ENCODE measurements at regions not wholly inside any gene's neighbourhood (a gene's known extent, or its start where the extent isn't known, plus 50 kb on each side); places are given as distances from the start of the nearest gene placed in this dataset.

- no peak overlapping the region for H3K4me3 ChIP-seq
- peaks cover 0 to 11% of the 10 kb centered on the region in 2 donors for H3K9me3 ChIP-seq
- DNase-seq (ENCODE audit: low spot score), result no peak
- no peaks in the 10 kb centered on the region for H3K36me3 ChIP-seq
- no peaks in the 10 kb centered on the region for H3K27me3 ChIP-seq
- H3K27ac ChIP-seq, result no peak overlapping the region
- no peak for TF ChIP-seq CTCF (IDR thresholded peaks at IDR 0.05)
- H3K4me1 ChIP-seq, result no peaks in the 10 kb centered on the region
Measured at GRCh38 chr16:75983296-75983695, 257.0 kb upstream of the CPHXL start.

- no peaks in the 10 kb centered on the region for H3K27me3 ChIP-seq
- peaks cover 0 to 11% of the 10 kb centered on the region in 2 donors for H3K9me3 ChIP-seq
- DNase-seq (ENCODE audit: low spot score), result no peak
- no peak for TF ChIP-seq CTCF (IDR thresholded peaks at IDR 0.05)
- no peak overlapping the region for H3K4me3 ChIP-seq
- no peaks in the 10 kb centered on the region for H3K4me1 ChIP-seq
- H3K36me3 ChIP-seq, result no peaks in the 10 kb centered on the region
- H3K27ac ChIP-seq, result no peak overlapping the region
Measured at GRCh38 chr16:75983741-75984381, 257.6 kb upstream of the CPHXL start.

- Histone ChIP-seq H3K4me1 (no peaks in the 10 kb centered on the region), H3K27ac (no peak overlapping the region), H3K27me3 (no peaks in the 10 kb centered on the region), H3K36me3 (no peaks in the 10 kb centered on the region), H3K9me3 (peaks cover 0 to 11% of the 10 kb centered on the region in 2 donors), H3K4me3 (no peak overlapping the region)
- TF ChIP-seq CTCF (IDR thresholded peaks at IDR 0.05), result no peak
- no peak for DNase-seq (ENCODE audit: low spot score)
Measured at GRCh38 chr16:75987323-75987722, 261.0 kb upstream of the CPHXL start.

- no peak overlapping the region for H3K27ac ChIP-seq
- H3K36me3 ChIP-seq, result no peaks in the 10 kb centered on the region
- no peaks in the 10 kb centered on the region for H3K27me3 ChIP-seq
- no peaks in the 10 kb centered on the region for H3K9me3 ChIP-seq
- no peak for TF ChIP-seq CTCF (IDR thresholded peaks at IDR 0.05)
- H3K4me1 ChIP-seq, result no peaks in the 10 kb centered on the region
- no peak for DNase-seq (ENCODE audit: low spot score)
- no peak overlapping the region for H3K4me3 ChIP-seq
Measured at GRCh38 chr16:75996491-75996890, 270.2 kb upstream of the CPHXL start.

GRCh38 chr16:75997606-75998005 is 271.3 kb upstream of the CPHXL start:
- no peak for TF ChIP-seq CTCF (IDR thresholded peaks at IDR 0.05)
- Histone ChIP-seq H3K4me3 (no peak overlapping the region), H3K27me3 (no peaks in the 10 kb centered on the region), H3K4me1 (no peaks in the 10 kb centered on the region), H3K9me3 (no peaks in the 10 kb centered on the region), H3K27ac (no peak overlapping the region), H3K36me3 (no peaks in the 10 kb centered on the region)
- no peak for DNase-seq (ENCODE audit: low spot score)

GRCh38 chr16:76007645-76008044 is 269.6 kb upstream of the CNTNAP4 start:
- Histone ChIP-seq H3K27me3 (no peaks in the 10 kb centered on the region), H3K27ac (no peak overlapping the region), H3K4me1 (no peaks in the 10 kb centered on the region), H3K9me3 (no peaks in the 10 kb centered on the region), H3K4me3 (no peak overlapping the region), H3K36me3 (no peaks in the 10 kb centered on the region)
- TF ChIP-seq CTCF (IDR thresholded peaks at IDR 0.05), result no peak
- no peak for DNase-seq (ENCODE audit: low spot score)
